HG03280 (cell line): ENCODE measurements at regions not wholly inside any gene's neighbourhood (a gene's known extent, or its start where the extent isn't known, plus 50 kb on each side); places are given as distances from the start of the nearest gene placed in this dataset.

Source experiments
- ATAC-seq: cut with Tn5 transposase; IDR thresholded peaks from one replicate; pipeline ENCODE4 v1.9.1; 2021; ENCODE audit warnings: mild to moderate bottlenecking, moderate library complexity; ENCODE audit not compliant: unreplicated experiment

- ATAC-seq: no peak
These were observed 400.7 kb downstream of the PLA2G4A start for GRCh38 chr1:187229496-187229895.

DNA sequence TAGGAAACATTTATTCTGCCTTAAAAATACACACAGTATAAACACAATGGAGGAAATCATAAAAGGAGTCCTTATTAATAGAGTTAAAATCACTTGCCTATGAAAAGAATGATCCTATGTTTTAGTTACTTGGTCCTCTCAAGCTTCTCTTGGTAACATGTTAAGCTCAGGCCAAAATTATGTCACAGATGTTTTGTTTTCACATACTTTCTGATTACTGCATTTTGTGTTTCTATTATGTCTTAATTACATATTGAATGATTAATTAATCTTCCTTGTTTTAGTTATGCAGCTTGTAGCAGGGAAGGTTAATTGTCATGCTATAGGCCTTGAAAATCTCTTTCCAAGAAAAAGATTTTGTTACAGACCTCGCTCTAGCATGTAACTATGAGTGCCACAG is 406.0 kb downstream of the PLA2G4A start:
- ATAC-seq: no peak

DNA sequence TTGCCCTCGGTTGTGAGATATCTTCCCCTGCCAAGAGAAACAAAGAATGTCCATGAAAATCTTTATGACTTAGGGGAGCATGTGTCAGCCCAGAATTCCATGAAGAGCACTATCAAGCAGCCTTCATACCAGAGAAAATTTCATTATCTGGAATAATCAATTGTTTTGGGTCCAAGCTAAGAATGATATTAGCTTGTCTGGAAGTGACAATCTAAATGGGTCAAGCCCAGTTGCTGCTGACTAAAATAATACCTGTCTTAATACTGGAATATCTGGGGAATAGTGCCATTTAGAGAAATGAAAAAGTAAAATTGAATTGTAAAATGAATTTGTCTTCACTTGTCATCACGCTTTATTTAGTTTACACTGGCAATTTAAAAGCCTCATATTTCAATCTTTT is 407.4 kb downstream of the PLA2G4A start:
- no peak for ATAC-seq

GRCh38 chr1:187236676-187237075 is 407.9 kb downstream of the PLA2G4A start:
- no peak for ATAC-seq

DNA sequence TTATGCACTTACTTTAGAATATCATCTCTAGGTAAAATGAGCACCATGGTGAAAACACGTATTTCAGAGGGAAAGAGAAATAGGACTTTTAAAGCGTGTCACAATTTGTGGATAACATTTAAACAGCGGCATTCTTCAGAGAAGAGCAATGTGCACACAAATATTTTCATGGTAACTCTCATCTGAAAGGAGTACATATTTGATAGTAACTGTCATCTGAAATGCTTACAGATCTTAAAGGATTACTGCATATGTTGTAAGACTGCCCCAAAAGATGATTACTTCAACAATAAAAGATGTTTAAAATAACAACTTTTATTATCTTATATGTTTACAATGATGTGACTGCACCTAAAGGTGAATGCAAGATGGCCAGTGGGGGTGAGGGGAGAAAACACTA is 408.8 kb downstream of the PLA2G4A start:
- ATAC-seq: no peak

DNA sequence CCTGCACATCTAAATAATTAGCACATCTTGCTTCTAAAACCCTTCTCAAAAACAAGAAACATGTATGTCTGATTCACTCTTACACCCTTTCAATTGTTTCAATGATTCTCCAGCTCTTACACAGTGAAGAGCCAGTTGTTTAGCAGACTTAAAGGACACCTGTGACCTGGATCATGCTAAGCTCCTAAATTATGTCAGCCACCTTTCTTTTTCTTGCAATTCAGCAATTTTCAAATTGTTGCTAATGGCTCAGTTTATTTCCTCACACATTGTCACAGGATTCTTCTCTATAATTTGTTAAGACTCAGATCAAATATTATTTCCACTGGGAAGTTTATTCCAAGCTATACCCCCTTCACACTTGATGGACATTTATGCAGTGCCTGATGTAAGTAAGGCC is 413.2 kb downstream of the PLA2G4A start:
- ATAC-seq: no peak

DNA sequence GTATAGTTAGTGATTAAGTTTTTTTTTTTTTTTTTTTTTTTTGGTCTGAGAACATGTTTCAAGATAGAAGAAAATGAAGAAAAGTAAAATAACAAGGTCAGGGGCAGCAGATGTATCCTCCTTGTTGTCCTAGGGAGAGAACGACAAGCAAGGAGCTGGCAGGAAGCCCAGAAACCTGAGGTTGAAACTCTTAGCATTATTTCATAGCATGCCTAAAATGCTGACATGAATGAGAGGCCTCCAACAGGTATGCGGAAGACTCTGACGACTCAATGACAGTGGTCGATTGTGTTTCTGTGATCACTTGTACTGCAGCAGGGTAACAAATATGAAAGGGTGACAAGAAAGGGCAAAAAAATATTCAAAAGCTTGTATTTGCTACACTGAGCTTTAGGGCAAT is 415.9 kb downstream of the PLA2G4A start:
- no peak for ATAC-seq

GRCh38 chr1:187245201-187245600 is 416.5 kb downstream of the PLA2G4A start:
- ATAC-seq: no peak

DNA sequence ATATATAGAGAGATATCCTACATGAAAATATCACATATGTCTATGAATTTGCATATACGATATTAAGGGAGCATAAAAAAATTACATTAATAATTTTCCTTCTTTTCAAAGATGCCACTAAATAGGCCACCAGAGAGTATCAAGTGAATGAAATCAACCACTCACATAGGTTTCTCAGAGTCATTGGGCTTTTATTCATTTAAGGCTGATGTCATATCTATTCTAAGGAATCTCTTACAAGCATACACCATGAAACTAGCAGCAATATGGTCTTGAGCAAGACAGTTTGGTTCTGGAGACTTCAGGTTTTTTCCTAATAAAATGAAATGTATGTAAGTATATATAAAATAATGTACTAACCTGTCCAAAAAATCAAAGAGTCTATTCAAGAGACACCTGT is 420.4 kb downstream of the PLA2G4A start:
- ATAC-seq: no peak

DNA sequence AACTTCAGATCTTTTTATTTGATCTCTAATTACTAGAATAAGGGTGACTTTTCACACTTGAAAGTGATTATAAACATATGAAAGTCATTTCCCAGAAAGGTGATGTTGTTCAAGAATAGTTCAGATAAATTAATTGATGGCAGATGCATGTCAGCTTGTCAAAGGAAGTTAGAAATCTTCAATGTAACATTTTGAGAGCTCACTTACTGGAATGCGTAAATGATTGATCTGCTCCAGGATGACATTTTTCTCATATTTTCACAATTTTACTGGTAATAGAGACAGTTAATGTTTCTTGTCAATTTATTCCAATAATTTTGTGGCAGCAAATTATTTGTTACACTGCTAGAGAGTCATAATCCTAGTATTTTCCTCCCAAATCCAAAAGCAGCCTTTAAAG is 424.2 kb downstream of the PLA2G4A start:
- no peak for ATAC-seq

- no peak for ATAC-seq
These were observed 428.7 kb downstream of the PLA2G4A start for GRCh38 chr1:187257476-187257875.

DNA sequence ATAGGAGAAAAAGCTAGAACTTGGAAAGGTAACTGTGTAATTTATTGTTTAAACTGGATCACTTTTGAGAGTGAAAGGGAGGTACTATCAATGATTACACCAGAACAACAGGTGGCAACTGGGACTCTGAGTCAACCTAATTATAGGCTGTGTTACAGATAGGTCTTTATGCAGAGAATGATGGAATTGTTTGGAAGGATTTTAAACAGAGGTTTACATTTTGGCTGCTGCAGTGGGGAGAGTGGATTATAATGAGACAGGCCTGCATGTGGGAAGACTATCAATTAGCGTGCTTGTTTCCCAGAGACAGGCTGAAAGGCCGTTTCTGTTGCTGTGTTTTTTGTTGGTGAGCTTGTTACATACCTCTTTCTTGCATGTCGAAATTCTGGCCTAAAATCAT is 432.9 kb downstream of the PLA2G4A start:
- no peak for ATAC-seq

DNA sequence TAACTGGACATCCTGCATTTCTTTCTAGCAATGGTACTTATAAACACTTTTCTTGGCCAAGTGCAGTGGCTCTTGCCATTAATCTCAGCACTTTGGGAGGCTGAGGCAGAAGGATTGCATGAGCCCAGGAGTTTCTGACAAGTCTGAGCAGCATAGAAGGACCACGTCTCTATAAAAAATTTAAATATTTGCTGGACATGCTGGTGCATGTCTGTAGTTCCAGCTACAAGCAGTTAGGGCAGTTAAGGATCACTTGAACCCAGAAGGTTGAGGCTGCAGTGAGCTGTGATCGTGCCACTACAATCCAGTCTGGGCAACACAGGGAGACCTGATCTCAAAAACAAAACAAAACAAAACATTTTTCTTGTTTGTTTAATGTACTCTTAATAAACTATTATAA is 434.0 kb downstream of the PLA2G4A start:
- ATAC-seq: no peak

DNA sequence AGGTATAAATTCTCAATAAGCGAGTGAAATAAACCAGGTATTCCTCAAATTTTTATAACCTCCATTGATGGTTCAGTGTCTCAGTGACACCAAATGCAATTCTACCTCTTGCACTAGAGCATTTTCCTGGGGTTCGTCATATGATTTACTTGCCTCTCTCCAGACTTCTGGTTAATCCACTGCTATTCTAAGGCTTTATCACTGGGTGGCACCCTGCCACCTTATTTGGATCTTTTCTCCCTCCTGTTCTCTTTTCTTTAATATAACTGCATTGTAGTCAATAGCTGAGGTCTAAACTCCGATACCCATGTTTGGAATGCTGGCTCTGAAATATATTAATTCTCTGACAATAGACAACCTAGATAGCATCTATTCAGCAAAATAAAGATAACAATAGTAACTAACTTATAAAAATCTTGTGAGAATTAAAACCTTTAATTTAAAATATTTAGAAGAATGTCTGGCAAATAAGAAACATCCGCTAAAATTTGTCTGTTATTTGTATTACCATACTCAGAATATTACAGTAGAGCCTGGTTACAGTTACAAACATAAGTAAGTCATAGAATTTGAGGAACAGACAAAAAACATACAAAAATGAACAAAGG is 436.4 kb downstream of the PLA2G4A start:
- ATAC-seq: no peak

- no peak for ATAC-seq
These were observed 437.3 kb downstream of the PLA2G4A start for GRCh38 chr1:187266051-187266450.

GRCh38 chr1:187267827-187268226 is 439.1 kb downstream of the PLA2G4A start:
- no peak for ATAC-seq

DNA sequence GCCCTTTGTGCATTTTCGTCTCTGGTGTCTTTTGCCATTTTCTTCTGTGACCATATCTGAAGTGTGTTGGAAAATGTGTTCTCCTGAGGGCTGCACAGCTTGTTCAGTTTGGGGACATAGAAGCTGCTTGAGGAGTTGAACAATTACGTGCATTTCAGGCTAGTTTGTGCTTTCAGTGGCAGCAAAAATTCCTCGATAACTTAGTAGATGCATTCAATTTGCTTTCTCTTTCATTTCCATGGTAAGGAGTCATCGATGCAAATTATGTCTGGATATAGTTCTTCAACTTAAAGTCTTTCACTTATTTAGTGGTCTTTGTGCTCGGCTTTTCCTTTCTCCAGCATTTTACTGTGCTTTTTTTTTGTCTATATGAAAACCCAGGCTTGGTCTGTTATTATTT is 441.5 kb downstream of the PLA2G4A start:
- no peak for ATAC-seq

DNA sequence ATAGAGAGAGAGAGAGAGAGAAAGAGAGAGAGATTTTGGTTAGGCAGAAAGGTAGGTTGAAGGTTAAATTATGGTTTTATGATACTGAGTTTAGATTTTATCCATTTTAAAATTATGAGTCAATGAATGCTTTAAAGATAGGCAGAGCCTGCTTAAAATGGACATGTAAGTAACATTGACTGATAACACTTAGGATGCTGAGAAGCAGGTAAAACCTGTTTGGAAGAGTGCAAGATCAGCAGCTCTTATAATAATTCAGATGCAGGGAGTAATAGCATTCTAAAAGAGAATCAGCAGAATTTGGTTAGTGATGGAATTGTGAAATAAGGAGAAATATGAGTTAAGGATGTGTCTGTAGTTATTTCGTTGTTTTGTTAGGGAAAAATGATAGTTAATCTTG is 446.6 kb downstream of the PLA2G4A start:
- ATAC-seq: no peak

DNA sequence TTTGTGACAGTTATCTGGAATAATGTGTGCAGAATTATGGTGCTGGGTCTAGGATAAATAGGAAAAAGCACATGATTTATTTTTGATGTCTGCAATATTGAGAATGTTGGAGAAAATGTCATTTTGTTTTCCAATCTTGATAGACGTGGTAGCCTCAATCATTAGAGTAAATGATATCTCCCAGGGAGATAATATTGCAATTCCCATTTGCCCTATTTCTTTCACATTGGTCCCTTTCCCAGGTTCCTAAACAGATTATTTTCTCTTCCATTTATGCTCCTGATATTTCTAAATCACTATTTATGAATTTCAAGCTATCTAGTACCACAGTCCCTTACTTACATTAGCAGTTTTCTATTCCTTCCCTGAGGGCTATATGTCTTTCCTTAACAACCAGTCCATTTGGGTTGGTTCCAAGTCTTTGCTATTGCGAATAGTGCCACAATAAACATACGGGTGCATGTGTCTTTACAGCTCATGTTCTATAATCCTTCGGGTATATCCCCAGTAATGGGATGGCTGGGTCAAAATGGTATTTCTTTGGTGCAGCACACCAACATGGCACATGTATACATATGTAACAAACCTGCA is 447.3 kb downstream of the PLA2G4A start:
- ATAC-seq: no peak

DNA sequence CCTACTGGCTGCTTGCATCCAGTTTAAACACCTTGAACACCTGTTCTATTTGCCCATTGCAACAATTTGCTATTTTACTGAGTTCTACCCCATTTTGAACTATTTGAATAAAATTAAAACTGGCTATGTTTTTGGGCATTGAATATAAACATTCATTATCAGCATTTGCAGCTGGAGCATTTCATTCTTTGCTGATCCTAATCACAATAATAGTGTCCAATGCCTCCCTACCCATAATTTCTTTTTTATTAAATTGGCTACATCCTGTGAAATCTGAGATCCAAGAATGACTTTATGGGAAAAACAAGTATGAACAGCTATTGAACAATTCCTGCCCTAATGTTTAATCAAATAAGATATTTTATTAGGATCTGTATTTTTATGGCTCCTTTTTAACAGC is 447.9 kb downstream of the PLA2G4A start:
- ATAC-seq: no peak

DNA sequence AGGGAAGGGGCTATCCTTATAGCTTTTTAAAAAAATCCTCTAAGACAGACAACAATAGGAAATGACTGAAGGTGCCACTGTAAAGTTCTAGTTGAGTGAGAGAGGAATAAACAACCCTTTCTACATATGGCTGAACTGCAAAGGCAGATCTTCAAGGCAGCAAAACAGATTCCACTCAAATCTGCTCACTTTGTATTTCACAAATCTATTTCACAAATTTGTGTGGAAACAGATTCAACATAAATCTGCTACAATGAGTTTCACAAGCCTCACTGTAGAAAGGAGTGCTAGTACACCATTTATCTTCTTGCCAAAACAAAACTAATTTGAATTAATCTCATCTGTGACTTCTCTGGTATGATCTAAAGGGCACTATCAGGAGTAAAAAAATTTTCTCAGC is 451.3 kb downstream of the PLA2G4A start:
- no peak for ATAC-seq

DNA sequence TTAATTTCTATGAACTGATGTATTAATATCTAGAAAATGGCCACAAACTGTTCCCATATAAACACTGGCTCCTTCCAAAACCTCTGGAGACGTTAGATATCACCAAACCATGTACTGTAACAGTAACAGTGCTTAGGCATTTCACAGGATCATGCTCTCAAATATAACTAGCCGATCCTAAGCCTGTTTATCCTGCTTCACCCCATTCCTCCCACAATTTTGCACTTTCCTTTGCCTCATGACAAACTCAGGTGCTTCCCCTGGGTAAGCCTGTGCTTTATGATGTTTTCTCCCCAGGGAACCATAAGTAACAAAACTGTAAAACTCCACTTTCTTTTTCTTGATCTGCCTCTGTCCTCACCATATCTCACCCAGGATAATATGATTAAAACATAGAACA is 452.3 kb downstream of the PLA2G4A start:
- no peak for ATAC-seq

- no peak for ATAC-seq
These were observed 455.2 kb downstream of the PLA2G4A start for GRCh38 chr1:187283984-187284383.
